K562 (cell line): ENCODE measurements at regions not wholly inside any gene's neighbourhood (a gene's known extent, or its start where the extent isn't known, plus 50 kb on each side); places are given as distances from the start of the nearest gene placed in this dataset.

Source experiments
- COPS2 ChIP-seq: fragments of 450-650 bp; conservative IDR thresholded peaks from 2 replicates; pipeline ENCODE4 v1.6.1; 2016; ENCODE audit warnings: mild to moderate bottlenecking, moderate library complexity
- LCOR ChIP-seq: sonication (generic); formaldehyde crosslinking; IDR thresholded peaks from 2 replicates; pipeline ENCODE4 v1.8.0; 2022; ENCODE audit warnings: mild to moderate bottlenecking, missing genetic modification reagents
- MEIS2 ChIP-seq: fragments of 450-650 bp; IDR thresholded peaks from 2 replicates; pipeline ENCODE4 v1.6.1; 2014; ENCODE audit warnings: mild to moderate bottlenecking; ENCODE audit not compliant: partially characterized antibody
- MYC ChIP-seq, 2 experiments: fragments of 250-450 bp in 1 of 2; sonication (Bioruptor Pico) in 1 of 2; IDR thresholded peaks; 2 replicates each; pipeline versions ENCODE4 v1.5.1 to v1.6.1; 2012 to 2021; ENCODE audit warnings: low read depth in 2 of 2, borderline replicate concordance in 1 of 2, improper control_type of control experiment in 1 of 2, low read length in 1 of 2, mild to moderate bottlenecking in 1 of 2, moderate library complexity in 1 of 2
- POU5F1 ChIP-seq: fragments of 150-350 bp; IDR thresholded peaks from 2 replicates; pipeline ENCODE4 v1.6.1; 2014; ENCODE audit warnings: borderline replicate concordance, low read length, low read depth, mild to moderate bottlenecking; ENCODE audit not compliant: partially characterized antibody
- RB1 ChIP-seq: fragments of 450-650 bp; IDR thresholded peaks from 2 replicates; pipeline ENCODE4 v1.6.1; 2017; ENCODE audit warnings: low read depth, mild to moderate bottlenecking
- SIX5 ChIP-seq, 2 experiments: IDR thresholded peaks; 2 replicates each; pipeline ENCODE4 v1.6.1; 2011; ENCODE audit warnings: low read length in 2 of 2, borderline replicate concordance in 1 of 2, low read depth in 1 of 2, mild to moderate bottlenecking in 1 of 2, moderate library complexity in 1 of 2; ENCODE audit not compliant: insufficient read depth in 1 of 2
- TCF7 ChIP-seq: sonication (generic); IDR thresholded peaks from 2 replicates; pipeline ENCODE4 v1.6.1; 2016; ENCODE audit warnings: antibody characterized with exemption, borderline replicate concordance
- ZBTB1 ChIP-seq: sonication (generic); formaldehyde crosslinking; IDR thresholded peaks from 2 replicates; pipeline ENCODE4 v1.8.1; 2023; ENCODE audit warnings: missing genetic modification reagents, low read depth, mild to moderate bottlenecking, borderline replicate concordance
- ZNF175 ChIP-seq: fragments of 200-800 bp; sonication (Bioruptor generic); IDR thresholded peaks from 2 replicates; pipeline ENCODE4 v1.6.1; 2016; ENCODE audit warnings: low read depth, mild to moderate bottlenecking, missing genetic modification characterization, missing compliant biosample characterization
- ZNF282 ChIP-seq: sonication (generic); formaldehyde crosslinking; IDR thresholded peaks from 2 replicates; pipeline ENCODE4 v1.8.1; 2023; ENCODE audit warnings: missing genetic modification reagents
- ZNF57 ChIP-seq: fragments of 450-650 bp; formaldehyde crosslinking; IDR thresholded peaks from 2 replicates; pipeline ENCODE4 v1.4.0; 2020; ENCODE audit warnings: mild to moderate bottlenecking, moderate library complexity
- TF ChIP-seq, protein P1 (sequence below): fragments of 450-650 bp; formaldehyde crosslinking; IDR thresholded peaks from 2 replicates; pipeline ENCODE4 v1.4.0; 2020; ENCODE audit warnings: mild to moderate bottlenecking, mixed read lengths
- TF ChIP-seq, protein P2 (sequence below): IDR thresholded peaks from 2 replicates; pipeline ENCODE4 v1.6.1; 2012; ENCODE audit warnings: low read depth, low read length, improper control_type of control experiment, borderline replicate concordance
- TF ChIP-seq, protein P3 (sequence below): fragments of 450-650 bp; IDR thresholded peaks from 2 replicates; pipeline ENCODE4 v1.6.1; 2017; ENCODE audit warnings: antibody characterized with exemption
- TF ChIP-seq, protein P4 (sequence below), 2 experiments: fragments of 450-650 bp in 1 of 2; IDR thresholded peaks; 2 replicates each; pipeline ENCODE4 v1.6.1; 2011 to 2017; ENCODE audit warnings: low read depth in 2 of 2, antibody characterized with exemption in 1 of 2, borderline replicate concordance in 1 of 2, low read length in 1 of 2, mild to moderate bottlenecking in 1 of 2, mixed read lengths in 1 of 2; ENCODE audit not compliant: control insufficient read depth in 1 of 2

DNA sequence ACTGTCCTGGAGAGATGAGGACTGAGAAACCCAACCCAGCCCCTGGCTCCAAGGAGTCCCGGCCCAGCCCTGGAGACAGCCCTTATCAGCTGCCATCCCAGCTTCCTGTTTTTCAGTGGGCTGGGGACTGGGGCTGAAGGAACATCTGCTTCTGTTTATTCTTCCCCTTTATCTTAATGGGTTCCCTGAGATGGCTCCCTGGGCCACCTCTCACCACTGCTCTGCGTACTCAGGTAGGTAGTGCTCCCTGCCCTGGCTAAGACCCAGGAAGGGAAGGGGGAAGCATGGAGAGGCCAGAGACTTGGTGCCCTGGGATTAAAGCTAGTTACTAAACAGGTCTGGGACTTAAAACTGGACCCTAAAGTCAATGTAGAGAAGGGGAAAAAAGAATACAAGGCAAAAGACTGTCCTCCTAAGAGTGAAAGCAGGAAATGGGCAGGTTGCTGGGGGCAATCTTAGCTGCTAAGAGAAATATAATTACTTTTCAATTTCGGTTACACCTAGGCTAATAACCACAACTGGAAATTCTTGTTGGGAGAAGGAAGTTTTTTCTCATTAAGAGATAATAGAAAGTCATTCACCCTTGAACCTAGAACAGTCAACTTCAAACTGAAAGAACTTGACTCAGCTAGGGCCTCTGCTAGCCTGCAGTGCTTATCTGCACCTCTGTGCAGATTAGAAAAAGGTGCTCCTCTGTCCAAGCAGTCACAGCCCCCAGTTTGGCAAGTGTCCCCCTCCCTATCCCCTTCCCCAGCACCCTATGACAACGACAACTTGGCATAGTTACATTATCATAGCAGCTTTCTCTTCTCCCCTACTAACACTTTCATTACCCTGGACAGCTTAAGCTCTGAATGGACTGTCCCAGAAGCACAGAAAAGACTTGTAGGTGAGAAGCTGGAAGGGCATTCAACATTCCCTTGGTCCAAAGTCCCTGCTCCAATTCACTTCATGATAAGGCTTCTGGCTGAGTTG lies 65.6 kb upstream of the KDM7A start (continued):
- TF ChIP-seq SIX5 (IDR thresholded peaks at IDR 0.05; ENCODE audit: borderline replicate concordance in 1 of 2, insufficient read depth in 1 of 2, low read depth in 1 of 2, low read length in 2 of 2) (no peak), MYC (IDR thresholded peaks at IDR 0.05; ENCODE audit: low read depth, low read length) (peak; percentile 78), MYC (CRISPR knock-in tag; IDR thresholded peaks at IDR 0.05; ENCODE audit: borderline replicate concordance, low read depth) (no peak), RB1 (peak; percentile 48; the same call in 1 of the 2 replicates), COPS2 (no peak), POU5F1 (no peak), TCF7 (0 out of 2 replicates have a peak, but pooled peaks have one; percentile 16), ZNF57 (CRISPR knock-in tag) (no peak), LCOR (CRISPR knock-in tag) (peak; percentile 48; the same call in 1 of the 2 replicates), MEIS2 (peak; percentile 62), ZNF175 (CRISPR knock-in tag) (peak; percentile 85), ZNF282 (CRISPR knock-in tag) (no peak), ZBTB1 (CRISPR knock-in tag) (no peak)
- TF ChIP-seq, protein P1, sequence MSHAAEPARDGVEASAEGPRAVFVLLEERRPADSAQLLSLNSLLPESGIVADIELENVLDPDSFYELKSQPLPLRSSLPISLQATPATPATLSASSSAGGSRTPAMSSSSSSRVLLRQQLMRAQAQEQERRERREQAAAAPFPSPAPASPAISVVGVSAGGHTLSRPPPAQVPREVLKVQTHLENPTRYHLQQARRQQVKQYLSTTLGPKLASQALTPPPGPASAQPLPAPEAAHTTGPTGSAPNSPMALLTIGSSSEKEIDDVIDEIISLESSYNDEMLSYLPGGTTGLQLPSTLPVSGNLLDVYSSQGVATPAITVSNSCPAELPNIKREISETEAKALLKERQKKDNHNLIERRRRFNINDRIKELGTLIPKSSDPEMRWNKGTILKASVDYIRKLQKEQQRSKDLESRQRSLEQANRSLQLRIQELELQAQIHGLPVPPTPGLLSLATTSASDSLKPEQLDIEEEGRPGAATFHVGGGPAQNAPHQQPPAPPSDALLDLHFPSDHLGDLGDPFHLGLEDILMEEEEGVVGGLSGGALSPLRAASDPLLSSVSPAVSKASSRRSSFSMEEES (CRISPR knock-in tag), result no peak
- TF ChIP-seq, protein P2, sequence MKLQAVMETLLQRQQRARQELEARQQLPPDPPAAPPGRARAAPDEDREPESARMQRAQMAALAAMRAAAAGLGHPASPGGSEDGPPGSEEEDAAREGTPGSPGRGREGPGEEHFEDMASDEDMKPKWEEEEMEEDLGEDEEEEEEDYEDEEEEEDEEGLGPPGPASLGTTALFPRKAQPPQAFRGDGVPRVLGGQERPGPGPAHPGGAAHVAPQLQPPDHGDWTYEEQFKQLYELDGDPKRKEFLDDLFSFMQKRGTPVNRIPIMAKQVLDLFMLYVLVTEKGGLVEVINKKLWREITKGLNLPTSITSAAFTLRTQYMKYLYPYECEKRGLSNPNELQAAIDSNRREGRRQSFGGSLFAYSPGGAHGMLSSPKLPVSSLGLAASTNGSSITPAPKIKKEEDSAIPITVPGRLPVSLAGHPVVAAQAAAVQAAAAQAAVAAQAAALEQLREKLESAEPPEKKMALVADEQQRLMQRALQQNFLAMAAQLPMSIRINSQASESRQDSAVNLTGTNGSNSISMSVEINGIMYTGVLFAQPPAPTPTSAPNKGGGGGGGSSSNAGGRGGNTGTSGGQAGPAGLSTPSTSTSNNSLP, result peak; percentile 47; the same call in 1 of the 2 replicates
- TF ChIP-seq, protein P3, sequence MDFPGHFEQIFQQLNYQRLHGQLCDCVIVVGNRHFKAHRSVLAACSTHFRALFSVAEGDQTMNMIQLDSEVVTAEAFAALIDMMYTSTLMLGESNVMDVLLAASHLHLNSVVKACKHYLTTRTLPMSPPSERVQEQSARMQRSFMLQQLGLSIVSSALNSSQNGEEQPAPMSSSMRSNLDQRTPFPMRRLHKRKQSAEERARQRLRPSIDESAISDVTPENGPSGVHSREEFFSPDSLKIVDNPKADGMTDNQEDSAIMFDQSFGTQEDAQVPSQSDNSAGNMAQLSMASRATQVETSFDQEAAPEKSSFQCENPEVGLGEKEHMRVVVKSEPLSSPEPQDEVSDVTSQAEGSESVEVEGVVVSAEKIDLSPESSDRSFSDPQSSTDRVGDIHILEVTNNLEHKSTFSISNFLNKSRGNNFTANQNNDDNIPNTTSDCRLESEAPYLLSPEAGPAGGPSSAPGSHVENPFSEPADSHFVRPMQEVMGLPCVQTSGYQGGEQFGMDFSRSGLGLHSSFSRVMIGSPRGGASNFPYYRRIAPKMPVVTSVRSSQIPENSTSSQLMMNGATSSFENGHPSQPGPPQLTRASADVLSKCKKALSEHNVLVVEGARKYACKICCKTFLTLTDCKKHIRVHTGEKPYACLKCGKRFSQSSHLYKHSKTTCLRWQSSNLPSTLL, result no peak
- TF ChIP-seq, protein P4, sequence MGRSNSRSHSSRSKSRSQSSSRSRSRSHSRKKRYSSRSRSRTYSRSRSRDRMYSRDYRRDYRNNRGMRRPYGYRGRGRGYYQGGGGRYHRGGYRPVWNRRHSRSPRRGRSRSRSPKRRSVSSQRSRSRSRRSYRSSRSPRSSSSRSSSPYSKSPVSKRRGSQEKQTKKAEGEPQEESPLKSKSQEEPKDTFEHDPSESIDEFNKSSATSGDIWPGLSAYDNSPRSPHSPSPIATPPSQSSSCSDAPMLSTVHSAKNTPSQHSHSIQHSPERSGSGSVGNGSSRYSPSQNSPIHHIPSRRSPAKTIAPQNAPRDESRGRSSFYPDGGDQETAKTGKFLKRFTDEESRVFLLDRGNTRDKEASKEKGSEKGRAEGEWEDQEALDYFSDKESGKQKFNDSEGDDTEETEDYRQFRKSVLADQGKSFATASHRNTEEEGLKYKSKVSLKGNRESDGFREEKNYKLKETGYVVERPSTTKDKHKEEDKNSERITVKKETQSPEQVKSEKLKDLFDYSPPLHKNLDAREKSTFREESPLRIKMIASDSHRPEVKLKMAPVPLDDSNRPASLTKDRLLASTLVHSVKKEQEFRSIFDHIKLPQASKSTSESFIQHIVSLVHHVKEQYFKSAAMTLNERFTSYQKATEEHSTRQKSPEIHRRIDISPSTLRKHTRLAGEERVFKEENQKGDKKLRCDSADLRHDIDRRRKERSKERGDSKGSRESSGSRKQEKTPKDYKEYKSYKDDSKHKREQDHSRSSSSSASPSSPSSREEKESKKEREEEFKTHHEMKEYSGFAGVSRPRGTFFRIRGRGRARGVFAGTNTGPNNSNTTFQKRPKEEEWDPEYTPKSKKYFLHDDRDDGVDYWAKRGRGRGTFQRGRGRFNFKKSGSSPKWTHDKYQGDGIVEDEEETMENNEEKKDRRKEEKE (IDR thresholded peaks at IDR 0.05; ENCODE audit: borderline replicate concordance in 1 of 2, control insufficient read depth in 1 of 2, low read depth in 2 of 2, low read length in 1 of 2), result peak in 1 of 2 experiments; percentile 73; a peak in 1 of 4 replicates
